ENCODE measurements at regions not wholly inside any gene's neighbourhood (a gene's known extent, or its start where the extent isn't known, plus 50 kb on each side); places are given as distances from the start of the nearest gene placed in this dataset.

GRCh38 chr20:7656687-7657467 is 283.4 kb downstream of the HAO1 start:
- Mint-ChIP-seq H3K27ac (no peak overlapping the region), H3K36me3 (no peaks in the 10 kb centered on the region), H3K9me3 (peaks cover 0 to 6% (median under 1%) of the 10 kb centered on the region in 8 donors), H3K27me3 (no peaks in the 10 kb centered on the region), H3K4me3 (no peak overlapping the region), H3K4me1 (no peaks in the 10 kb centered on the region)
- no peak for DNase-seq
- Histone ChIP-seq H3K36me3 (ENCODE audit: insufficient read depth, low read length) (no peaks in the 10 kb centered on the region), H3K4me1 (ENCODE audit: insufficient read depth, low read length) (no peaks in the 10 kb centered on the region), H3K27ac (ENCODE audit: low read depth, low read length) (no peak overlapping the region), H3K9me3 (ENCODE audit: control insufficient read depth in 1 of 2, low read length in 2 of 2) (no peaks in the 10 kb centered on the region), H3K4me3 (ENCODE audit: low read length in 2 of 2) (no peak overlapping the region), H3K27me3 (ENCODE audit: insufficient read depth, low read length) (no peaks in the 10 kb centered on the region)
- CTCF ChIA-PET (ENCODE audit: partially characterized antibody) = interaction anchor here (1.5 kb wide), 1 partner anchor 13 kb away, joined by 3 read pairs; no protein-coding TSS in a partner anchor
- POLR2A ChIA-PET (ENCODE audit: partially characterized antibody) = no interaction called here
- intact Hi-C loops (cut with micrococcal nuclease) = no loop called here

GRCh38 chr20:7657569-7657968 is 282.7 kb downstream of the HAO1 start:
- ChIA-PET CTCF (ENCODE audit: partially characterized antibody) (no interaction called here), POLR2A (ENCODE audit: partially characterized antibody) (no interaction called here)
- no peak for DNase-seq
- Mint-ChIP-seq H3K27ac (no peak overlapping the region), H3K9me3 (peaks cover 0 to 6% (median under 1%) of the 10 kb centered on the region in 8 donors), H3K4me1 (no peaks in the 10 kb centered on the region), H3K36me3 (no peaks in the 10 kb centered on the region), H3K27me3 (no peaks in the 10 kb centered on the region), H3K4me3 (no peak overlapping the region)
- Histone ChIP-seq H3K36me3 (ENCODE audit: insufficient read depth, low read length) (no peaks in the 10 kb centered on the region), H3K27me3 (ENCODE audit: insufficient read depth, low read length) (no peaks in the 10 kb centered on the region), H3K4me1 (ENCODE audit: insufficient read depth, low read length) (no peaks in the 10 kb centered on the region), H3K9me3 (ENCODE audit: control insufficient read depth in 1 of 2, low read length in 2 of 2) (no peaks in the 10 kb centered on the region), H3K4me3 (ENCODE audit: low read length in 2 of 2) (no peak overlapping the region), H3K27ac (ENCODE audit: low read depth, low read length) (no peak overlapping the region)
- intact Hi-C loops (cut with micrococcal nuclease) = no loop called here

- no peak overlapping the region for H3K27ac Mint-ChIP-seq
- H3K27me3 Mint-ChIP-seq = no peaks in the 10 kb centered on the region
- POLR2A ChIA-PET (ENCODE audit: partially characterized antibody) = no interaction called here
- DNase-seq = no peak
- Histone ChIP-seq H3K27ac (ENCODE audit: low read depth, low read length) (no peak overlapping the region), H3K27me3 (ENCODE audit: insufficient read depth, low read length) (no peaks in the 10 kb centered on the region), H3K36me3 (ENCODE audit: insufficient read depth, low read length) (no peaks in the 10 kb centered on the region), H3K9me3 (ENCODE audit: control insufficient read depth in 1 of 2, low read length in 2 of 2) (no peaks in the 10 kb centered on the region), H3K4me3 (ENCODE audit: low read length in 2 of 2) (no peak overlapping the region), H3K4me1 (ENCODE audit: insufficient read depth, low read length) (no peaks in the 10 kb centered on the region)
- no peaks in the 10 kb centered on the region for H3K4me1 Mint-ChIP-seq
- H3K36me3 Mint-ChIP-seq = no peaks in the 10 kb centered on the region
- H3K9me3 Mint-ChIP-seq = peaks cover 0 to 6% (median 3%) of the 10 kb centered on the region in 8 donors
- CTCF ChIA-PET (ENCODE audit: partially characterized antibody) = no interaction called here
- H3K4me3 Mint-ChIP-seq = no peak overlapping the region
- intact Hi-C loops (cut with micrococcal nuclease) = no loop called here
These were observed 280.1 kb downstream of the HAO1 start for GRCh38 chr20:7660165-7660564.

GRCh38 chr20:7665376-7665775 is 274.9 kb downstream of the HAO1 start:
- no peaks in the 10 kb centered on the region for H3K4me1 Mint-ChIP-seq
- H3K4me3 Mint-ChIP-seq = no peak overlapping the region
- H3K9me3 Mint-ChIP-seq = peaks cover 0 to 8% (median 2%) of the 10 kb centered on the region in 8 donors
- H3K27me3 Mint-ChIP-seq = no peaks in the 10 kb centered on the region
- no peaks in the 10 kb centered on the region for H3K4me1 ChIP-seq (ENCODE audit: insufficient read depth, low read length)
- H3K36me3 Mint-ChIP-seq = no peaks in the 10 kb centered on the region
- H3K27ac Mint-ChIP-seq = no peak overlapping the region
- H3K4me3 ChIP-seq (ENCODE audit: low read length in 2 of 2) = no peak overlapping the region
- CTCF ChIA-PET (ENCODE audit: partially characterized antibody) = no interaction called here
- POLR2A ChIA-PET (ENCODE audit: partially characterized antibody) = no interaction called here
- no peaks in the 10 kb centered on the region for H3K9me3 ChIP-seq (ENCODE audit: control insufficient read depth in 1 of 2, low read length in 2 of 2)
- DNase-seq = no peak
- no peaks in the 10 kb centered on the region for H3K36me3 ChIP-seq (ENCODE audit: insufficient read depth, low read length)
- no peaks in the 10 kb centered on the region for H3K27me3 ChIP-seq (ENCODE audit: insufficient read depth, low read length)
- intact Hi-C loops (cut with micrococcal nuclease) = no loop called here
- no peak overlapping the region for H3K27ac ChIP-seq (ENCODE audit: low read depth, low read length)

GRCh38 chr20:7667194-7667593 is 273.1 kb downstream of the HAO1 start:
- Mint-ChIP-seq H3K4me1 (no peaks in the 10 kb centered on the region), H3K27me3 (no peaks in the 10 kb centered on the region), H3K9me3 (peaks cover 0 to 8% (median under 1%) of the 10 kb centered on the region in 8 donors), H3K4me3 (no peak overlapping the region), H3K36me3 (no peaks in the 10 kb centered on the region), H3K27ac (no peak overlapping the region)
- Histone ChIP-seq H3K27ac (ENCODE audit: low read depth, low read length) (no peak overlapping the region), H3K9me3 (ENCODE audit: control insufficient read depth in 1 of 2, low read length in 2 of 2) (no peaks in the 10 kb centered on the region), H3K4me3 (ENCODE audit: low read length in 2 of 2) (no peak overlapping the region), H3K4me1 (ENCODE audit: insufficient read depth, low read length) (no peaks in the 10 kb centered on the region), H3K36me3 (ENCODE audit: insufficient read depth, low read length) (no peaks in the 10 kb centered on the region), H3K27me3 (ENCODE audit: insufficient read depth, low read length) (no peaks in the 10 kb centered on the region)
- ChIA-PET POLR2A (ENCODE audit: partially characterized antibody) (no interaction called here), CTCF (ENCODE audit: partially characterized antibody) (no interaction called here)
- DNase-seq = no peak
- intact Hi-C loops (cut with micrococcal nuclease) = no loop called here

- Histone ChIP-seq H3K27ac (ENCODE audit: low read depth, low read length) (no peak overlapping the region), H3K9me3 (ENCODE audit: control insufficient read depth in 1 of 2, low read length in 2 of 2) (no peaks in the 10 kb centered on the region), H3K4me3 (ENCODE audit: low read length in 2 of 2) (no peak overlapping the region), H3K36me3 (ENCODE audit: insufficient read depth, low read length) (no peaks in the 10 kb centered on the region), H3K4me1 (ENCODE audit: insufficient read depth, low read length) (no peaks in the 10 kb centered on the region), H3K27me3 (ENCODE audit: insufficient read depth, low read length) (no peaks in the 10 kb centered on the region)
- no peaks in the 10 kb centered on the region for H3K27me3 Mint-ChIP-seq
- no peak for DNase-seq
- ChIA-PET POLR2A (ENCODE audit: partially characterized antibody) (no interaction called here), CTCF (ENCODE audit: partially characterized antibody) (no interaction called here)
- H3K4me3 Mint-ChIP-seq = no peak overlapping the region
- intact Hi-C loops (cut with micrococcal nuclease) = no loop called here
- H3K9me3 Mint-ChIP-seq = peaks cover 0 to 16% (median 5%) of the 10 kb centered on the region in 8 donors
- no peaks in the 10 kb centered on the region for H3K36me3 Mint-ChIP-seq
- no peaks in the 10 kb centered on the region for H3K4me1 Mint-ChIP-seq
- no peak overlapping the region for H3K27ac Mint-ChIP-seq
These were observed 267.7 kb downstream of the HAO1 start for GRCh38 chr20:7672571-7672970.

- intact Hi-C loops (cut with micrococcal nuclease) = no loop called here
- Histone ChIP-seq H3K27ac (ENCODE audit: low read depth, low read length) (no peak overlapping the region), H3K9me3 (ENCODE audit: control insufficient read depth in 1 of 2, low read length in 2 of 2) (no peaks in the 10 kb centered on the region), H3K4me1 (ENCODE audit: insufficient read depth, low read length) (no peaks in the 10 kb centered on the region), H3K27me3 (ENCODE audit: insufficient read depth, low read length) (no peaks in the 10 kb centered on the region), H3K4me3 (ENCODE audit: low read length in 2 of 2) (no peak overlapping the region), H3K36me3 (ENCODE audit: insufficient read depth, low read length) (no peaks in the 10 kb centered on the region)
- H3K27ac Mint-ChIP-seq = no peak overlapping the region
- no peaks in the 10 kb centered on the region for H3K27me3 Mint-ChIP-seq
- ChIA-PET POLR2A (ENCODE audit: partially characterized antibody) (no interaction called here), CTCF (ENCODE audit: partially characterized antibody) (no interaction called here)
- peaks cover 0 to 16% (median 5%) of the 10 kb centered on the region in 8 donors for H3K9me3 Mint-ChIP-seq
- no peaks in the 10 kb centered on the region for H3K36me3 Mint-ChIP-seq
- no peak overlapping the region for H3K4me3 Mint-ChIP-seq
- DNase-seq = no peak
- H3K4me1 Mint-ChIP-seq = no peaks in the 10 kb centered on the region
These were observed 266.4 kb downstream of the HAO1 start for GRCh38 chr20:7673841-7674240.
